H9 (cell line): ENCODE measurements at regions not wholly inside any gene's neighbourhood (a gene's known extent, or its start where the extent isn't known, plus 50 kb on each side); places are given as distances from the start of the nearest gene placed in this dataset.
"Not testable (repeated sequence)": the region's sequence is repeated elsewhere in the genome, so short reads cannot be mapped to it uniquely, and the experiment has no call there.

Experiments used
- DNase-seq: peaks from one replicate; pipeline ENCODE4 v3.0.0-alpha.2; 2017
- H2AFZ ChIP-seq: one replicate; pipeline ENCODE4 v1.6.1; 2013; ENCODE audit warnings: mild to moderate bottlenecking, low read length, control low read depth, moderate library complexity
- H2AK5ac ChIP-seq: 2 replicates; pipeline ENCODE4 v1.6.1; 2013; ENCODE audit warnings: low read length, control low read depth, mixed read lengths; ENCODE audit not compliant: insufficient read length
- H2BK120ac ChIP-seq: one replicate; pipeline ENCODE4 v1.6.1; 2013; ENCODE audit warnings: low read depth, mild to moderate bottlenecking, low read length, control low read depth, inconsistent platforms; ENCODE audit not compliant: poor library complexity, severe bottlenecking
- H2BK12ac ChIP-seq: 2 replicates; pipeline ENCODE4 v1.6.1; 2013; ENCODE audit warnings: low read length, control low read depth, mixed read lengths, low read depth; ENCODE audit not compliant: insufficient read length
- H2BK15ac ChIP-seq: 2 replicates; pipeline ENCODE4 v1.6.1; 2013; ENCODE audit warnings: low read depth, low read length, control low read depth
- H2BK20ac ChIP-seq: one replicate; pipeline ENCODE4 v1.6.1; 2013; ENCODE audit warnings: low read depth, mild to moderate bottlenecking, low read length, control low read depth, inconsistent platforms; ENCODE audit not compliant: poor library complexity, severe bottlenecking
- H2BK5ac ChIP-seq: 2 replicates; pipeline ENCODE4 v1.6.1; 2013; ENCODE audit warnings: low read length, control low read depth, mixed read lengths; ENCODE audit not compliant: insufficient read length
- H3K14ac ChIP-seq: 2 replicates; pipeline ENCODE4 v1.6.1; 2013; ENCODE audit warnings: low read length, control low read depth; ENCODE audit not compliant: insufficient read depth
- H3K18ac ChIP-seq: 2 replicates; pipeline ENCODE4 v1.6.1; 2013; ENCODE audit warnings: low read depth, mild to moderate bottlenecking, mixed read lengths, low read length, control low read depth; ENCODE audit not compliant: insufficient read length
- H3K23ac ChIP-seq: 2 replicates; pipeline ENCODE4 v1.6.1; 2013; ENCODE audit warnings: low read length, control low read depth, mixed read lengths, low read depth; ENCODE audit not compliant: insufficient read length
- H3K23me2 ChIP-seq: 2 replicates; pipeline ENCODE4 v1.6.1; 2013; ENCODE audit warnings: low read depth, mild to moderate bottlenecking, mixed read lengths, low read length, control low read depth; ENCODE audit not compliant: insufficient read length, poor library complexity, severe bottlenecking
- H3K27ac ChIP-seq: 2 replicates; pipeline ENCODE4 v1.5.1; 2013; ENCODE audit warnings: low read length, control low read depth, mixed read lengths, low read depth; ENCODE audit not compliant: insufficient read length
- H3K27me3 ChIP-seq: 2 replicates; pipeline ENCODE4 v1.6.1; 2013; ENCODE audit warnings: low read length, control low read depth, inconsistent platforms; ENCODE audit not compliant: insufficient read depth
- H3K4ac ChIP-seq: 2 replicates; pipeline ENCODE4 v1.6.1; 2013; ENCODE audit warnings: low read depth, mild to moderate bottlenecking, control low read depth, inconsistent platforms, low read length, moderate library complexity
- H3K4me1 ChIP-seq: 2 replicates; pipeline ENCODE4 v1.6.1; 2013; ENCODE audit warnings: low read length, control low read depth, inconsistent platforms; ENCODE audit not compliant: insufficient read depth
- H3K4me2 ChIP-seq: 2 replicates; pipeline ENCODE4 v1.6.1; 2013; ENCODE audit warnings: low read length, control low read depth, mixed read lengths; ENCODE audit not compliant: insufficient read length, insufficient read depth
- H3K56ac ChIP-seq: 2 replicates; pipeline ENCODE4 v1.6.1; 2013; ENCODE audit warnings: low read depth, mild to moderate bottlenecking, mixed read lengths, low read length, control low read depth; ENCODE audit not compliant: insufficient read length
- H3K79me1 ChIP-seq: 2 replicates; pipeline ENCODE4 v1.6.1; 2013; ENCODE audit warnings: low read depth, mild to moderate bottlenecking, moderate library complexity, low read length, control low read depth, inconsistent platforms; ENCODE audit not compliant: insufficient read depth, poor library complexity, severe bottlenecking
- H3K79me2 ChIP-seq: 2 replicates; pipeline ENCODE4 v1.6.1; 2013; ENCODE audit warnings: low read length, control low read depth, inconsistent platforms; ENCODE audit not compliant: insufficient read depth
- H3K9ac ChIP-seq: 2 replicates; pipeline ENCODE4 v1.6.1; 2013; ENCODE audit warnings: low read length, control low read depth, mixed read lengths; ENCODE audit not compliant: insufficient read length; ENCODE audit errors: extremely low read depth
- H3K9me3 ChIP-seq: one replicate; pipeline ENCODE4 v1.6.1; 2013; ENCODE audit warnings: low read depth, low read length, inconsistent platforms; ENCODE audit not compliant: control insufficient read depth
- H3T11ph ChIP-seq: one replicate; pipeline ENCODE4 v1.6.1; 2013; ENCODE audit warnings: mild to moderate bottlenecking, low read length, control low read depth, inconsistent platforms
- H4K20me1 ChIP-seq: one replicate; pipeline ENCODE4 v1.6.1; 2013; ENCODE audit not compliant: control insufficient read depth, insufficient read length, insufficient read depth
- H4K5ac ChIP-seq: 2 replicates; pipeline ENCODE4 v1.6.1; 2013; ENCODE audit warnings: low read depth, mild to moderate bottlenecking, mixed read lengths, low read length, control low read depth; ENCODE audit not compliant: insufficient read length
- H4K8ac ChIP-seq: replicated peaks from 2 replicates; pipeline ENCODE4 v1.6.1; 2013; ENCODE audit warnings: low read length, control low read depth, mixed read lengths, low read depth; ENCODE audit not compliant: insufficient read length
- H4K91ac ChIP-seq: 2 replicates; pipeline ENCODE4 v1.6.1; 2013; ENCODE audit warnings: low read depth, mild to moderate bottlenecking, moderate library complexity, mixed read lengths, low read length, control low read depth; ENCODE audit not compliant: insufficient read length
- H3K27ac Mint-ChIP-seq, 3 experiments: 2 replicates in 2 of 3; 3 replicates in 1 of 3; pipeline ENCODE4 v1.8.0; 2020 to 2021; ENCODE audit warnings: mixed read lengths in 3 of 3, mild to moderate bottlenecking in 1 of 3, moderate library complexity in 1 of 3
- H3K27me3 Mint-ChIP-seq: 2 replicates; pipeline ENCODE4 v1.8.0; 2021; ENCODE audit warnings: low read depth, mild to moderate bottlenecking, moderate library complexity, mixed read lengths
- H3K36me3 Mint-ChIP-seq, 3 experiments: 2 replicates in 2 of 3; 3 replicates in 1 of 3; pipeline ENCODE4 v1.8.0; 2020 to 2021; ENCODE audit warnings: low read depth in 3 of 3, mixed read lengths in 3 of 3; ENCODE audit not compliant: insufficient read depth in 1 of 3
- H3K4me1 Mint-ChIP-seq, 2 experiments: 2 replicates each; pipeline ENCODE4 v1.8.0; 2020; ENCODE audit warnings: mixed read lengths in 2 of 2
- H3K4me3 Mint-ChIP-seq, 2 experiments: 2 replicates in 1 of 2; 3 replicates in 1 of 2; pipeline ENCODE4 v1.8.0; 2020 to 2021; ENCODE audit warnings: mild to moderate bottlenecking in 2 of 2, mixed read lengths in 2 of 2, moderate library complexity in 1 of 2
- H3K9me3 Mint-ChIP-seq, 2 experiments: 2 replicates in 1 of 2; 3 replicates in 1 of 2; pipeline ENCODE4 v1.8.0; 2020; ENCODE audit warnings: mild to moderate bottlenecking in 2 of 2, mixed read lengths in 2 of 2, moderate library complexity in 1 of 2
- WGBS: extraction: QIAGEN DNeasy Blood & Tissue Kit; methylation state at CpG from one replicate; pipeline ENCODE4 v1.1.7; 2013; ENCODE audit warnings: missing lambda C conversion rate, low lambda C conversion rate, mixed read lengths; ENCODE audit not compliant: insufficient read length; ENCODE audit errors: extremely low coverage; 5-methylcytosine and 5-hydroxymethylcytosine counted together
- TF ChIP-seq, protein P1 (sequence below): fragments of 200-600 bp; sonication (generic); conservative IDR thresholded peaks from 3 replicates; pipeline ENCODE4 v1.8.0; 2021; ENCODE audit warnings: antibody characterized with exemption, mild to moderate bottlenecking

DNA sequence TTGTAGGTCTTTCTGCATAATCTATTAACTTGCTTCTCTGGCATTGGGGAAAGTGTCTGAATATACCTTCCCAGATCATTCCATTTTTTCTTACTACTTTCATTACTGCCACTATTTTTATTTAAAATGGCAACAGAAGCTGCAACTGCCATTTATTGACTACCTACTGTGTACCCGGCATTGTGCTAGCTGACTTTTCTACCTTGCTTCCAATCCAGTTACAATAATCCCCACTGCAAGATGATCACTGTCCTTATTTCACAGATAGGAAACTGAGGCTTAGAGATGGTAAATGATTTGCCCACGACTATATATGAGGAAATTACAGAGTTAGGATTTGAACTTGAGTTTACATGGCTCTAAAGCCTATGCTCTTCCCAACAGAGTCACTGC lies 129.0 kb downstream of the MAP3K7 start:
- Histone ChIP-seq H2BK5ac (no peak overlapping the region), H3T11ph (no peak overlapping the region), H3K27ac (no peak overlapping the region), H3K23ac (no peak overlapping the region), H3K9me3 (no peaks in the 10 kb centered on the region), H3K9ac (no peak overlapping the region), H4K8ac (no peak overlapping the region), H2BK20ac (no peak overlapping the region), H4K91ac (no peak overlapping the region), H3K23me2 (no peaks in the 10 kb centered on the region), H2AFZ (no peak overlapping the region), H2AK5ac (no peak overlapping the region), H2BK120ac (no peak overlapping the region), H4K5ac (no peak overlapping the region), H3K27me3 (no peaks in the 10 kb centered on the region), H2BK15ac (no peak overlapping the region), H3K18ac (no peak overlapping the region), H2BK12ac (no peak overlapping the region), H4K20me1 (no peaks in the 10 kb centered on the region), H3K56ac (no peak overlapping the region), H3K79me1 (no peaks in the 10 kb centered on the region), H3K4ac (no peak overlapping the region), H3K4me2 (no peak overlapping the region), H3K79me2 (no peaks in the 10 kb centered on the region), H3K14ac (no peak overlapping the region), H3K4me1 (no peaks in the 10 kb centered on the region)
- Mint-ChIP-seq H3K4me1 (peaks cover 3 to 7% of the 10 kb centered on the region in 2 experiments; a peak in 2 of 4 replicates), H3K27me3 (no peaks in the 10 kb centered on the region; the same call in 1 of the 2 replicates), H3K36me3 (peaks cover 0 to 4% (median 0%) of the 10 kb centered on the region in 3 experiments; a peak in 2 of 7 replicates), H3K9me3 (peaks cover 0 to 3% of the 10 kb centered on the region in 2 experiments; a peak in 3 of 5 replicates), H3K4me3 (no peak overlapping the region), H3K27ac (no peak overlapping the region)
- DNase-seq = no peak
- TF ChIP-seq, protein P1, sequence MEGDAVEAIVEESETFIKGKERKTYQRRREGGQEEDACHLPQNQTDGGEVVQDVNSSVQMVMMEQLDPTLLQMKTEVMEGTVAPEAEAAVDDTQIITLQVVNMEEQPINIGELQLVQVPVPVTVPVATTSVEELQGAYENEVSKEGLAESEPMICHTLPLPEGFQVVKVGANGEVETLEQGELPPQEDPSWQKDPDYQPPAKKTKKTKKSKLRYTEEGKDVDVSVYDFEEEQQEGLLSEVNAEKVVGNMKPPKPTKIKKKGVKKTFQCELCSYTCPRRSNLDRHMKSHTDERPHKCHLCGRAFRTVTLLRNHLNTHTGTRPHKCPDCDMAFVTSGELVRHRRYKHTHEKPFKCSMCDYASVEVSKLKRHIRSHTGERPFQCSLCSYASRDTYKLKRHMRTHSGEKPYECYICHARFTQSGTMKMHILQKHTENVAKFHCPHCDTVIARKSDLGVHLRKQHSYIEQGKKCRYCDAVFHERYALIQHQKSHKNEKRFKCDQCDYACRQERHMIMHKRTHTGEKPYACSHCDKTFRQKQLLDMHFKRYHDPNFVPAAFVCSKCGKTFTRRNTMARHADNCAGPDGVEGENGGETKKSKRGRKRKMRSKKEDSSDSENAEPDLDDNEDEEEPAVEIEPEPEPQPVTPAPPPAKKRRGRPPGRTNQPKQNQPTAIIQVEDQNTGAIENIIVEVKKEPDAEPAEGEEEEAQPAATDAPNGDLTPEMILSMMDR = no peak
- no CpG with 5 or more reads among the region's 2 CpGs for WGBS

DNA sequence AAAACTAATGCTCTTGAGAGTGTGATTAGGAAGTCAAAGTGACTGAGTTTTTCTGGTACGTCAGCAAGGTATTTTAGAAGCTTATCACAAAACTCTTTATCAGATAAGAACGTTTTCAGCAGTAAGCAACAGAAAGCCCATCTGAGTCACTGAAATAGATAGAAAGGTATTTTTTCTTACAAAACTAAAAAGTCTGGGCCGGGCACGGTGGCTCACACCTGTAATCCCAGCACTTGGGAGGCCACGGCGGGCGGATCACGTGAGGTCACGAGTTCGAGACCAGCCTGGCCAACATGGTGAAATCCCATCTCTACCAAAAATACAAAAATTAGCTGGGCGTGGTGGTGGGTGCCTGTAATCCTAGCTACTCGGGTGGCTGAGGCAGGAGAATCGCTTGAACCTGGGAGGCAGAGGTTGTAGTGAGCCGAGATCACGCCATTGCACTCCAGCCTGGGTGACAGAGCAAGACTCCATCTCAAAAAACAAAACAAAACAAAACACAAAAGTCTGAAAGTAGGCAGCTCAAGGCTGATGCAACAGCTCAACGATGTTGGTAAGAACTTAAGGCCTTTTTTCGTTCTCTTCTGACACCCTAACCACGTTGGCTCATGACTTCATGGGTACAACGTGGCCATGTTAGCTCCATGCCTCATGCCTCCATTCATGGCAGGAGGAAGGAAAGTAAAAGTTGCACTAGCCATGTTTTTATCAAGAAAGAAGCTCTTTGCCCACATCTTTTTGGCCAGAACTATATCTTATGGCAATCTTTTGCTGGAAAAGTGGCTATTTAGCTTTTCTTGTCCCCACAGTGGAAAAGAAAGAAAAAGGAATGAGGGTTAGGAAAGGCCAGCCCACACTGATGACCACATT lies 129.6 kb downstream of the MAP3K7 start:
- not testable (repeated sequence) for H2BK5ac ChIP-seq, H3K27ac Mint-ChIP-seq, H2AFZ ChIP-seq, H4K5ac ChIP-seq, H3K4me2 ChIP-seq, DNase-seq, H3K4me1 ChIP-seq, H4K91ac ChIP-seq, H4K20me1 ChIP-seq, H3K27ac ChIP-seq, H3K9ac ChIP-seq, H2BK20ac ChIP-seq, H3K4ac ChIP-seq, H3K36me3 Mint-ChIP-seq, H3K23ac ChIP-seq, H2BK120ac ChIP-seq, H3K79me2 ChIP-seq, H3K79me1 ChIP-seq, H3T11ph ChIP-seq, H3K9me3 Mint-ChIP-seq, H4K8ac ChIP-seq, H3K27me3 ChIP-seq, H3K14ac ChIP-seq, H3K23me2 ChIP-seq, H2BK15ac ChIP-seq, H3K4me1 Mint-ChIP-seq, H2BK12ac ChIP-seq, H3K4me3 Mint-ChIP-seq, H3K18ac ChIP-seq, H3K56ac ChIP-seq, H3K27me3 Mint-ChIP-seq, H2AK5ac ChIP-seq, H3K9me3 ChIP-seq
- WGBS = no CpG with 5 or more reads among the region's 19 CpGs
